ENCODE measurements at regions not wholly inside any gene's neighbourhood (a gene's known extent, or its start where the extent isn't known, plus 50 kb on each side); places are given as distances from the start of the nearest gene placed in this dataset.
"Not testable (repeated sequence)": the region's sequence is repeated elsewhere in the genome, so short reads cannot be mapped to it uniquely, and the experiment has no call there.

- H3K4me3 Mint-ChIP-seq (ENCODE audit: low read depth); H3K27me3 Mint-ChIP-seq; H3K36me3 Mint-ChIP-seq (ENCODE audit: insufficient read depth); H3K4me1 Mint-ChIP-seq (ENCODE audit: low read depth); H3K27ac Mint-ChIP-seq; DNase-seq (ENCODE audit: low spot score, unreplicated experiment): not testable (repeated sequence)
- H3K9me3 Mint-ChIP-seq (ENCODE audit: low read depth), result peaks cover 51% of the 10 kb centered on the region
Measured at GRCh38 chr22:10773341-10773740, 4754.7 kb upstream of the OR11H1 start.

- DNase-seq (ENCODE audit: low spot score, unreplicated experiment); H3K36me3 Mint-ChIP-seq (ENCODE audit: insufficient read depth); H3K27ac Mint-ChIP-seq; H3K27me3 Mint-ChIP-seq; H3K4me3 Mint-ChIP-seq (ENCODE audit: low read depth); H3K4me1 Mint-ChIP-seq (ENCODE audit: low read depth): not testable (repeated sequence)
- H3K9me3 Mint-ChIP-seq (ENCODE audit: low read depth), result peaks cover 65% of the 10 kb centered on the region
Measured at GRCh38 chr22:10775601-10776357, 4752.2 kb upstream of the OR11H1 start.

GRCh38 chr22:10776358-10776729 lies 4751.6 kb upstream of the OR11H1 start:
- not testable (repeated sequence) for H3K4me3 Mint-ChIP-seq (ENCODE audit: low read depth); H3K27ac Mint-ChIP-seq; H3K4me1 Mint-ChIP-seq (ENCODE audit: low read depth); DNase-seq (ENCODE audit: low spot score, unreplicated experiment); H3K36me3 Mint-ChIP-seq (ENCODE audit: insufficient read depth); H3K27me3 Mint-ChIP-seq
- peaks cover 63% of the 10 kb centered on the region for H3K9me3 Mint-ChIP-seq (ENCODE audit: low read depth)

- Mint-ChIP-seq H3K36me3 (ENCODE audit: insufficient read depth) (peaks cover 10% of the 10 kb centered on the region), H3K9me3 (ENCODE audit: low read depth) (peaks cover 65% of the 10 kb centered on the region)
- not testable (repeated sequence) for H3K27ac Mint-ChIP-seq; H3K4me1 Mint-ChIP-seq (ENCODE audit: low read depth); DNase-seq (ENCODE audit: low spot score, unreplicated experiment); H3K27me3 Mint-ChIP-seq; H3K4me3 Mint-ChIP-seq (ENCODE audit: low read depth)
Measured at GRCh38 chr22:10777733-10778132, 4750.3 kb upstream of the OR11H1 start.

- DNase-seq (ENCODE audit: low spot score, unreplicated experiment), result no peak
- no peak for TF ChIP-seq CTCF (IDR thresholded peaks at IDR 0.05; ENCODE audit: unreplicated experiment)
- Mint-ChIP-seq H3K36me3 (ENCODE audit: insufficient read depth) (peaks cover 10% of the 10 kb centered on the region), H3K4me3 (ENCODE audit: low read depth) (no peak overlapping the region), H3K27me3 (no peaks in the 10 kb centered on the region), H3K27ac (no peak overlapping the region), H3K4me1 (ENCODE audit: low read depth) (no peaks in the 10 kb centered on the region), H3K9me3 (ENCODE audit: low read depth) (peaks cover 67% of the 10 kb centered on the region)
Measured at GRCh38 chr22:10778296-10778814, 4749.6 kb upstream of the OR11H1 start.

GRCh38 chr22:10779200-10779599 lies 4748.8 kb upstream of the OR11H1 start:
- Mint-ChIP-seq H3K9me3 (ENCODE audit: low read depth) (peaks cover 65% of the 10 kb centered on the region), H3K36me3 (ENCODE audit: insufficient read depth) (peaks cover 12% of the 10 kb centered on the region)
- not testable (repeated sequence) for H3K27ac Mint-ChIP-seq; H3K4me3 Mint-ChIP-seq (ENCODE audit: low read depth); H3K27me3 Mint-ChIP-seq; H3K4me1 Mint-ChIP-seq (ENCODE audit: low read depth); DNase-seq (ENCODE audit: low spot score, unreplicated experiment)

GRCh38 chr22:10780281-10780680 lies 4747.7 kb upstream of the OR11H1 start:
- DNase-seq (ENCODE audit: low spot score, unreplicated experiment), result no peak
- no peak for TF ChIP-seq CTCF (IDR thresholded peaks at IDR 0.05; ENCODE audit: unreplicated experiment)
- Mint-ChIP-seq H3K36me3 (ENCODE audit: insufficient read depth) (peaks cover 13% of the 10 kb centered on the region), H3K27me3 (no peaks in the 10 kb centered on the region), H3K4me1 (ENCODE audit: low read depth) (no peaks in the 10 kb centered on the region), H3K9me3 (ENCODE audit: low read depth) (peaks cover 62% of the 10 kb centered on the region), H3K27ac (no peak overlapping the region), H3K4me3 (ENCODE audit: low read depth) (no peak overlapping the region)
